Posterior vena cava (tissue), 2 donors: ENCODE measurements at regions not wholly inside any gene's neighbourhood (a gene's known extent, or its start where the extent isn't known, plus 50 kb on each side); places are given as distances from the start of the nearest gene placed in this dataset.

ENCODE experiments used
- DNase-seq: peaks from one replicate; pipeline ENCODE4 v3.0.0-alpha.2; 2020; ENCODE audit warnings: low spot score
- intact Hi-C, 2 donors: fragments of 100-400 bp; cut with DNase I; formaldehyde crosslinking; loops; one replicate each; pipeline versions ENCODE4 v1.14.1 to v1.14.2; 2022 to 2023
- donor health status: DM: yes; HTN: yes; CAD: no.
- donor health status: DM: yes; HTN: yes; CAD: no.

DNA sequence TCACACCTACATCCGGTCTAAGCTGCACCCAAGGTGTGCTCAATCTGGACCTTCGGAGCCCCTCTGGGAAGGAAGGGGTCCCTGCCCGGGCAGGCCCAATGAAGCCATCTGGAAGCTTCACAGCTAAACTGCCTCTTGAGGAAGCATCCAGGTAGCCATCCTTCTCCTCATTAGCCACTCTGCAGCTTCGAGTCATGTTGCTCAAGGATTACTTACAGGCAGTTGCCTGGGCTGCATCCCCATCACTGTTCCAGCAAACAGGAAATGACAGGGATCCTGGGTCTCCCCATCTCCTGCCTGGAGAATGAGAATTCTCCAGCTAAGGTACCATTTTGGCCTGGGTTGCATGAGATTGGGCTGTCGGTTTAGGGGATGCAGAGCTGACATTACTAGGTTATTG is 91.7 kb downstream of the ERMARD start:
- intact Hi-C loops, result no loop called here

DNA sequence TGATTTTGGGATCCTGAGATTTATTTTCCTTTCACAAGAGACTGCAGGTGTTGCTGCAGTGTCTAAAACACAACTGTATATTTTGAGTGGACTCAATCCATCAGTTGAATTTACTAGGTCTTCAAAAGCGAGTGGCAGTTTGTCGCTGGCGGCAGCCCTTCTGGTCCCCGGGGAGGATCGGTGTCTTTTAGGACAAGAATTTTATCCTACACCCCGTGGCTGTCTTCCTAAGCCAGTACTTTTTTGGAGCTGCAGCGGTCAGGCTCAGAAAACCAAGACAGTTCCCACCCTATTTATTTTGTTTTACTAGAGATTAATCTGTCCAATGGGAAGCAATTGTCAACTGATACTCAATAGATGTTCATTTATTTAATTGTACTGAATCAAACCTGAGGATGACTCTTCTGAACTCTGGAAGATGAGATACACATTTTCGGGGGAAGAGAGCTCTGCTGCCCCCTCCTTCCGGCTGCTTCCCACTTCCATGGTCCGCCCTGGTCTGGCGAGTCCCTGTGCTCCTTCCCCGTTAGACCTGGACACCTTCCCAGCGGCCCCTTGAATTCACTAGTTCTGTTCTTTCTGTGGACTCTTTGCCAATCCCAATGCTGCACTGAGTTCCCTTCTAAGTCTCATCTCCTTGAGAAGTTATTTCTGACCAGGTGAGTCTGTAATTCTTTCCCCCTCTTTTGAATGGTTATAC is 90.6 kb downstream of the ERMARD start:
- DNase-seq, result peak; percentile 42
- intact Hi-C loops, result no loop called here

More for the DNA sequence above, 91.7 kb downstream of the ERMARD start:
- peak; percentile 35 for DNase-seq

DNA sequence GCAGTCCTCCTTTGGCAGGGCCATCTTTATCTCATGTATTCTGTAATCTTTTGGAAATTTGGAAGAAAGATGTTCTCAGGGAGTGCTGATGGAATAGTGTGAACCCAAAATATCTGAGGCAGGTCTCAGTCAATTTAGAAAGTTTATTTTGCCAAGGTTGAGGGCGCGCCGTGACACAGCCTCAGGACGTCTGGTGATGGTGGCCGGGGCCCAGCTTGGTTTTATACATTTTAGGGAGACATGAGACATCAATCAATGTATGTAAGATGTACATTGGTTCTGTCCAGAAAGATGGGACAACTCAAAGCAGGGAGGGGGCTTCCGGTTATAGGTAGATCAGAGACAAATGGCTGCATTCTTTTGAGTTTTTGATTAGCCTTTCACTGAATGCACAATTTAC is 89.8 kb downstream of the ERMARD start:
- intact Hi-C loops, result no loop called here
- DNase-seq, result peak; percentile 30

DNA sequence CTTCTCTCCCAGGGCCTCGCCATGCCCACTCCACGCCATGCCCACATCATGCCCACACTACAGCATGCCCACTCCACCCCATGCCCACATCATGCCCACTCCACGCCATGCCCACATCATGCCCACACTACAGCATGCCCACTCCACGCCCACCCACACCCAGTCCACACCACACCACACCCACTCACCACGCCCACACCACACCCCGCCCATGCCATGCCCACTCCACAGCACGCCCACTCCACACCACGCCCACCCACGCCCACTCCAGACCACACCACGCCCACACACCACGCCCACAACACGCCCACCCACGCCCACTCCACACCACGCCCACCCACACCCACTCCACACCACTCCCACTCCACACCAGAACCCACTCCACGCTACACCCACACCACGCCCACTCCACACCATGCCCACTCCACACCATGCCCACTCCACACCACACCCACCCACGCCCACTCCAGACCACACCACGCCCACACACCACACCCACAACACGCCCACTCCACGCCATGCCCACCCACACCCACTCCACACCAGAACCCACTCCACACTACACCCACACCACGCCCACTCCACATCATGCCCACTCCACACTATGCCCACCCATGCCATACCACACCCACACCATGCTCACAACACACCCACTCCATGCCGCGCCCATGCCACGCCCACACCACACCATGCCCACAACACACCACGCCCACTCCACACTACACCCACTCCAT is 88.6 kb downstream of the ERMARD start:
- peak; percentile 68 for DNase-seq
- intact Hi-C loops, result no loop called here

DNA sequence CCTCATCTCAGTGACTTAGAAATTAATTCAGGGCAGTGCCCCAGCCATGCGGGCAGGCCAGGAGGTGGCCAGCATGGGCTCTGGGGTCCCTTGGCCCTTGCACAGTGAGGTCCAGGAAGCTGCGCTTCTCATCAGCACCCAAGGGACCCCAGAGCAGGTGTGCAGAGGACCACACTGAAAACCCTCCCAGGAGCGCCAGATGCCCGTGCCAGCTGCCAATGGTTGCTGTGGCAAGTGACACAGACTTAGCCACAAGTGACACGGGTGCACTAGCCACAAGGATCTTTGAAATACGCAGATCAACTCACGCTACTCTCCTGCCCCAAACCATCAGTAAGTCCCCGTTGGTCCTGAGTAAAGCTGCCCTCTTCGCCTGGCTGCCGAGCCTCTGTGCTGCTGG is 88.1 kb downstream of the ERMARD start:
- no peak for DNase-seq
- intact Hi-C loops, result no loop called here

DNA sequence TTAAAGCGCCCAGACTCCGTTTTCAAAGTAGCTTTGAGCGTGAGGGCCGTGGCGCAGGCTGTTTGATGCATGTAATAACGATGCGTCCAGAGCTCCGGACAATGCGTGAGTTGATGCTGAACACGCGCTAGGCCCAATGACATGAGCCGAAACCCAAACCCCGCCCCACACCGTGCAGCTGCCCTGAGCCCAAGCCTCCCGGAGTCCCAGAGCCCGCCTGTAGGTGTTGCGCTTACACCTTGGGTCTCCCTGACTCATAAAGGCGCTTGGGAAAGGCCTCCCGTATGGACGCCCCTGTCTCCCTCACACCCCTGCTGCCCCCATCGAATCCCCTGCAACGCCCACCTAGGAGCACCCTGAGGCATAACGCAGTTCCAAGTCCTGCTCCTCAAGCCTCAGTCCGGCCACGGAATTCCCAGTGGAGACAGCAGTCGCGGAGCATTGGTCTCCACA is 87.6 kb downstream of the ERMARD start:
- peak; percentile 68 for DNase-seq
- intact Hi-C loops, result no loop called here

DNA sequence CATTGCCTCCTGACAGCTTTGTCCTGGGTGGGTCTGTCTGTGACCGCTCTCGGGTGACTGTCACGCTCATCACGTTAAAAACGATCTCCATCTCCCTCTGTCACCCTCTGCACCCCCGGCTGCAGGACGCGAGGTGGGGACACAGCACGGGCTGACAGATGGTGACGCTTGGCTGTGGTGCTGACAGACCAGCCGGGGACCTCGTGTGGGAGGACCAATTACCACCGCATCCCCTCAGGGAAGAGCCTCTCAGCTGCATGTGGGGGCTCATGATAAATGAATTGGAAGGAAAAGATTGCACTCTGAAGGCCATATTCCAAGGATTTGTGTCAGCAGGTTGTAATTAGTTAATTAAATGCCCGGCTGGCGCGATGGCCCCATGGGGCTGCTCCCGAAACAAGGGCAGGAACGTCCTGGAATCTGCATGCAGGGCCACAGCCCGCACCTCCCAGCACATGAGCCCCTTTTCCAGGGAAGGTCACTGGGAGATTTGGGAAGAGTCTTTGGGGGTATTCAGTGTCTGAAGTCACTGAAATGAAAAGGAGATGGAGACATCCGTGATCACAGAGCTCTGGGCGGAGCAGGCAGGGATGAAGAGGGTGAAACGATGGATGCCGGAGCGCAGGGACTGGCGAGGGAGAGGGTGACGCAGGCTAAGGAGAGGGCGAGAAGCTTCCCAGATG is 87.1 kb downstream of the ERMARD start:
- peak; percentile 36 for DNase-seq
- intact Hi-C loops, result no loop called here

DNA sequence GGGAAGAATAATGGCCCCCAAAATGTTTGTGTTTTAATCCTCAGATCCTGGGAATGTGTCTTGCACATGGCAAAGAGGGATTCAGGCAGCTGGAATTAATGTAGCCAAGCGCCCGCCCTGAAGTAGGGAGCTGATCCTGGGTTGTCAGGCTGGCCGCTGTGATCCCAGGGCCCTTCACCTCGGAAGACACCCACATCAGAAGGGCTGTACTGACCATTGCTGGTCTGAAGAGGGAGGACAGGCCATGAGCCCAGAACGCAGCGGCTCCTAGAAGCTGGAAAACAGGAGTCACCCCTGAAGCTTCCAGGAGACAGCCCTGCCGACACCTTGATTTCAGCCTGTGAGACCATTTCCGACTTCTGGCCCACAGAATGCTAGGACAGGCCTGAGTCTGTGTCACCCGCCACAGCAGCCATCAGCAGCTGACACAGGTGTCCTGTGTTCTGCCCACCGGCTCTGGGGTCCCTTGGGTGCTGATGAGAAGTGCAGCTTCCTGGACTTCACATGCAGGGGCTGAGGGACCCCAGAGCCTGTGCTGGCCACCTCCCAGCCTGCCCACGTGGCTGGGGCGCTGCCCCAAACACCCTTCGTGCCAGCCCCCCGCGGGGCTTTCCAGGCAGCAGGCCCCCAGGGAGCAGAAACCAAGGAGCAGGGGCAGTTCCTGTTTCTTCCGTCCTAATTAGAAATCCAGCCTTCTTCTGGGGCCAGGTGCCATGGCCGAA is 86.3 kb downstream of the ERMARD start:
- peak; percentile 36 for DNase-seq
- intact Hi-C loops, result no loop called here

DNA sequence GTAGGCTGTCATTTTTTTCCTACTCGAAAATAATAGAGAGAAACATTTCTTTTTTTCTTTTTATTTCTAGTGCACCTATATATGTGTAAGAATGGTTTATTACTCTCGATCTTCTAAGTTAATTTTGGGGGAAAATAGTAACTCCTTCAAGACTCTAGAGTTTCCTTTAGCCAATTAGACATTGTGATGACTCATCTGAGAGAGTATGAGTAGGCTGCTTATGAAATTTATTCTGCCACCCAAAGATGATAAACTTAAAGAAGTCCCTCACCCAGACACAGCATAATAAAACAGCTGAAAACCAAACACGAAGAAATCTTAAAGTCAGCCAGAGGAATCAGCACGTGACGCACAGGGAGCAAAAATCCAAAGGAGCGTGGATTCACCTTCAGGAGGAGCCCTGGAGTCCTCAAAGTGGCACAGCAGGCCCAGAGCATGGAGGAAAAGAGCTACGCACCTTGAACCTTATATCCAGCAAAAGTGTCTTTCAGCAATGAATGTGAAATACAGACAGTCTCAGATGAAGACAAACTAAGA is 81.9 kb downstream of the ERMARD start:
- intact Hi-C loops, result no loop called here
- no peak for DNase-seq

DNA sequence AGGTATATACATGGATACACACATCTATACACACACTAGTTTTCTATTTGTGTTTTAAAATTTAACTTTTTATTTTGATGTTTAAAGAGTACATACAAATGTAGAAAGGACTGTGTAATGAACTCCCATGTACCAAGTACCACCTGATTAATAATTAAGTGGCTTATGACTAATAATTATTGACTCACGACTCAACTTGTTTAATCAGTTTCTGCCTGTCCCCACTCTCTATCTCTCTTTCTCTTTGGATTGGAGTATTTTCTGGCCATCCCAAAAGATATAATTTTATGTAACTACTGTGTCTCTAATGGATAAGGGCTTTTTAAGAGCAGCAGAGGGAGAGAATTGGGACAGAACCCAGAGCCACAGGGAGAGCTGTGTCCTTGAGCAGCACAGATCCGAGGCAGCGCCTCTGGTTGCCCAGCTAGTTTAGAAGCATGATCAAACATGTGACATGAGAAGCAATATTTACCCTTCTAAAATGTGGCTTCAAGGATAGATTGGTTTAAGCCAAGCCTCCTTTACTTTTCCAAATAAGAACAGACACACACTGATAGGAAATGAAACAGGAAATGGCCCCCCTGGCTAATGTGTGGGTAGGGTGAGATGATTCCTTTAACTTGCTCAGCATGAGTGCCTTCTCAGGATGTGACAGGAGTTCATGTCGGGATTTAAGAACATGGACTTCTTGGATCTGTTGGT is 81.0 kb downstream of the ERMARD start:
- intact Hi-C loops, result no loop called here
- no peak for DNase-seq

DNA sequence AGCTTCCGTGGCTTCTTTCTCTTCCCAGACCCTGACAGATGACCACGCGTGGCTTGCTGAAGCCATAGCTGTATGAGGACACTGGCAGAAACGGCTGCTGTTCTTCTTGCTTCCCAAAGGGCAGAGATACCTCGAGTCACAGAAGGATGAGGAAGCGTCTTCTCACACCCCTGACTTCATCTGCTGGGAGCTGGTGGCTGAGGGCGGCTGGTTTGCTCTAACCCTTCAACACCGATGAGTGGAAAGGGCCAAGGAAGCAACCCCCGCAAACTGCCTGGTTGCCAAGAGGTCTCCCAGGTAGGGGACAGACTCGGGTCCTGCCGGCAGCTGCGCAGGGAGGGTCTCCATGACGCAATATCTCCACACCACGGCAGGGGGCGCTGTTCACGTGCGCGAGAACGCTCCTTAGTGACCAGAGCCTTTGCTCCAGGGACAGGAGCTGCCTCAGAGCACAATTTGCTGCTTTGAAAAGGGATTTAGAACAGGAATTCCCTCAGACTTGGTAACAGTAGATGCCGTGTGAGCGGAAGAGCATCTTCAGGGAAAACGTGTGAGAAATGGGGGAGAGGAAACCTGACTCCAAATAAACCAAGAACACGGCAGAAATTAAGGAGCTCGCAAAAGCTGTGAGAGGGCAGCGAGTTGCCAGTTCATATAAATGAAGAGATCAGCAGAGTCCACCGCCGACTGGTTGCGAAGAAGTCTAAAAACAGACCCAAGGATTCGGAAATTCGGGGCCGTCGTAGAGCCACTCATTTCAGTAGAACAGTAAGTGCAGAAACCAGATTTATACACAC is 80.2 kb downstream of the ERMARD start:
- intact Hi-C loops, result no loop called here
- DNase-seq, result peak; percentile 93
